ENCODE measurements at regions not wholly inside any gene's neighbourhood (a gene's known extent, or its start where the extent isn't known, plus 50 kb on each side); places are given as distances from the start of the nearest gene placed in this dataset.

DNA sequence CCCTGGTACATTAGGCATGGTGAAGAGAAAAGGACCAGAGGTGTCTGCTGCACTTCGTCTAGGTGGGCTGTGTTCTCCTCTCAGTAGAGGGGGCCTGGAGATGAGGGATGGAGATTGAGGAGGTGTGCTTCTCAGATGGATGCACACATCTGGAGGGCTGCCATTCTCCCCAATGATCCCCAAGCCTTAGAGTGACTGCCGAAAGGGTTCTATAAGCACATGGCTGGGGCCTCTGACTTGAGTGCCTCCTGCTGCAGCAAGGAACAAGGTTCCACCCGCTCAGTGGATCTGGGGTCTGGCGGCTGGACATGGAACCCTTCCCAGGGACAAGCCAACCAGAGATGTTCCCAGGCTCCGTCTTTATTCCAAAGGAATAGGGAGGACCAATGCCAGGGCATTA lies 66.8 kb downstream of the CPN2 start:
- H3K4me3 ChIP-seq (replicated peaks; ENCODE audit: low read depth, low read length): no peak overlapping the region
- no peak for DNase-seq (ENCODE audit: extremely low read depth, low read depth)
- TF ChIP-seq CTCF (IDR thresholded peaks at IDR 0.05; ENCODE audit: low read depth, low read length, missing control alignments): no peak

DNA sequence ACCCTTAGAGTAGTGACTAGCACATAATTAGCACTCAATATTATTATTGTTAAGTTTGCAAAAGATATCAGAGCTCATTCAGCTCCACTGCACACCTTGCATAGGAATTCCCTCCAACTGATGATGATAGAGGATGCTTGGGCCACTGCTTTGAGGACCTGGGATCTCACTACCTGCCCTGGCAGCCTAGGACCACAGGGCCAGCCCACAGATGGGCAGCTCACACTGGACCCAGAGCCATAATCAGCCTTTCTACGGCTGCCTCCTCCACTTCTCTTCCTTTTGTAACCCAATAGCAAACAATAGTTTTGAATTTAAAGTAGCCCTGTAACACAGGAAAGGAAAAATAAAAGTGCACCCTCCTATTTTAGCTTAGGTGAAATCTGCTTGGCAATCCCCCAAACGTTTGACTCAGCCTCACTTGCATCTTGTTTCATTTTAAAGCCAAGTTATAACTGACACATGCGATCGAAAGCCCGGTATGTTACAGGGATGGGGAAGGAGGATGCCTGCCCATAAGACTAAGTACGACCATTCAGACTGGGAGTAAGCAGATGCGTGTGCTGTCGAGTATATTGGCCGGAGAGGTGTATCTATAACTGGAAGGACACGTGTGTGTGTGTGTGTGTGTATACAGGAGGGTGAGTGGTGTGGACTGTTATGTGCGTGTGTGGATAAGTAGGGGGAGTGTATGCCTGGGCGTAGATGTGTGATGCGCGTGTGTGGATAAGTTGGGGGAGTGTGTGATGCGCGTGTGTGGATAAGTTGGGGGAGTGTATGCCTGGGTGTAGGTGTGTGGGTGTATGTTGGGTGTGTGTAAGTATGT lies 65.9 kb downstream of the CPN2 start:
- TF ChIP-seq CTCF (IDR thresholded peaks at IDR 0.05; ENCODE audit: low read depth, low read length, missing control alignments): no peak
- no peak for DNase-seq (ENCODE audit: extremely low read depth, low read depth)
- no peak overlapping the region for H3K4me3 ChIP-seq (replicated peaks; ENCODE audit: low read depth, low read length)

DNA sequence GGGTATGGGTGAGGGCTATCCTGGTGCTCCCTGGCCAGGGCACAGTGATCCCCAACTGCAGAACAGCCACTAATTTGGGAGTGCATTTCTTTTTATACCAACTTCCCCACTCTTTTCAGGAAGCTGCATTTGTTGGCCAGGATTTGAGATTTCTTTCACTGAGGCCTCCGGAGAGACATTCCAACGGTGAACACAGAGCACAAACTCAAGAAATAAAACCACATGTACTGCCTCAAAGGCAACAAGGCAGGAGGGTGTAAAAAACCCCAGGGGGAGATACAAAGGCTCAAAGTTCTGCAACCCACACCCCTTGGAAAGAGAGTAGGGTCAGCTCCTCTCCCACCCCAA lies 65.3 kb downstream of the CPN2 start:
- H3K4me3 ChIP-seq (replicated peaks; ENCODE audit: low read depth, low read length): no peak overlapping the region
- no peak for DNase-seq (ENCODE audit: extremely low read depth, low read depth)

DNA sequence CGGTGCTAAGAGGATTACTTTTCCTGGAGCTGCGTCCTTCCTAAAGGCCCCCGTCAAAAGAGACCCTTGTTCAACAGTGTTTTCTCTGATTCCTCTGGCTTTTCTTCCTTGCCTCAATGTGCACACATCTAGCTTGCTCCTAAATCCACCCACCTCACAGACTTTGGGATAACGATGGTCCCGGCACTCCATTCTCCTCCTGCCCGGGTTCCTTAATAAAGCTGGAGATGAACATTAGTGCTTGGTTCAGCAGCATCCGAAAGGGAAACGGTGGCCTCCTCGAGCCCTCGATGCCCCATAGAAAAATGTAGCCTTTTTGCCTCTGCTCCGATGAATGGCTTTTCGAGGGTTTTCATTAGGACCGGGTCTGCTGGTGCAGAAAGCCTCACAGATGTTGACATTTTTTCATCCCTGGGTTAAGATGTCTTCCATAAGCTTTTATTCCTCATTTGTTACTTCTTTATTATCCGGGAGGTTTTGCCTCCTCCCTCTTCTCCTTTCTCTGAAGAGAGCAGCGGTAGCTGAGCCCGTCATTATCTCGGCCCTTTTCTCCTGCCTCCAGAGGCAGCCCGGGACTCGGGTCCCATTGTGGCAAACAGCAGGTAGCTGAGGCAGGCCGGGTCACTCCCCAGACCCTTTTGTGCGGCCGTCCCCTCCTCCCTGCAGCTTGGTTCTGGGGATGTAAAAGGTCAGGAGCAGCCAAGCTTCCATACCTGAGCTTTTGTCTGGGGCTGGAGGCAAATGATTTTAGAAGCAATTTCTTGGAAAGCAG lies 64.6 kb downstream of the CPN2 start:
- no peak for TF ChIP-seq CTCF (IDR thresholded peaks at IDR 0.05; ENCODE audit: low read depth, low read length, missing control alignments)
- no peak overlapping the region for H3K4me3 ChIP-seq (replicated peaks; ENCODE audit: low read depth, low read length)
- no peak for DNase-seq (ENCODE audit: extremely low read depth, low read depth)

More for the DNA sequence above, 65.3 kb downstream of the CPN2 start:
- no peak for TF ChIP-seq CTCF (IDR thresholded peaks at IDR 0.05; ENCODE audit: low read depth, low read length, missing control alignments)

- no peak for TF ChIP-seq CTCF (IDR thresholded peaks at IDR 0.05; ENCODE audit: low read depth, low read length, missing control alignments)
- no peak for DNase-seq (ENCODE audit: extremely low read depth, low read depth)
- no peak overlapping the region for H3K4me3 ChIP-seq (replicated peaks; ENCODE audit: low read depth, low read length)
These were observed 63.8 kb downstream of the CPN2 start for GRCh38 chr3:194287374-194287773.

DNA sequence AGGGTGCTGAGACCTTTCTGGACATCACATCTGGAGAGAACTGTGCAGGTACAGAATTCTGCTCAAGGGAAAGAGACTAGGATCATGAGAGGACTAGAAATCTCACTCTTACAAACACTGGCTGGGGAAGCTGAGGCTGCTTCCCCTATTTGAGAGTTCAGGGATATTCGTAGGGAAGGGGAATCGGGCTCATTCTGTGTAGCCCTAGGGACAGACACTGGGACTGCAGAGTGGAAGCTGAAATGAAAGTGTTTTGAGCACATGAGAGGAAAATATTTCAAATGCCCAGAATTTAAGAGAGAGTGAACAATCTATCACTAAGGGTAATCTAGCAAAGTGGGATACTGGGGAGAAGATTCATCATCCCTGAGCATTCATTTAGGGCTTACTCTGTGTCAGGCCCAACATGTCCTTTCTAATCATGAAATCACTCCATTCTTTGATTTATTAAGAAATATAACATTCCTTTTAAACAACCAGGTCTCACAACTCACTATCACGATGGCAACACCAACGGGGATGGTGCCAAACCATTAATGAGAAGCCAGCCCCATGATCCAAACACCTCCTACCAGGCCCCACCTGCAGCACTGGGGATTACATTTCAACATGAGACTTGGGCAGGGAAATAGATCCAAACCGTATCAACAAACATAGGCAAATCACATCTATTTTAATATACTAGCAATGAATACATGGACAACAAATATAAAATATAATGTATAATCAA lies 63.0 kb downstream of the CPN2 start:
- no peak overlapping the region for H3K4me3 ChIP-seq (replicated peaks; ENCODE audit: low read depth, low read length)
- DNase-seq (ENCODE audit: extremely low read depth, low read depth): no peak
- no peak for TF ChIP-seq CTCF (IDR thresholded peaks at IDR 0.05; ENCODE audit: low read depth, low read length, missing control alignments)

Data from HFF-Myc (cell line).